Mononuclear cell (primary cell): ENCODE measurements at regions not wholly inside any gene's neighbourhood (a gene's known extent, or its start where the extent isn't known, plus 50 kb on each side); places are given as distances from the start of the nearest gene placed in this dataset.
"Not testable (repeated sequence)": the region's sequence is repeated elsewhere in the genome, so short reads cannot be mapped to it uniquely, and the experiment has no call there.

Experiments used
- H3K27me3 ChIP-seq: 2 replicates; pipeline ENCODE4 v1.6.0; 2011; ENCODE audit warnings: low read length, control low read depth; ENCODE audit not compliant: insufficient read depth
- H3K4me1 ChIP-seq: 2 replicates; pipeline ENCODE4 v1.5.1; 2011; ENCODE audit warnings: mild to moderate bottlenecking, low read length, control low read depth; ENCODE audit not compliant: insufficient read depth
- H3K4me3 ChIP-seq: 2 replicates; pipeline ENCODE4 v1.5.1; 2011; ENCODE audit warnings: mild to moderate bottlenecking, low read length, moderate library complexity
- H3K9me3 ChIP-seq: 2 replicates; pipeline ENCODE4 v1.5.1; 2011; ENCODE audit warnings: low read depth, mild to moderate bottlenecking, control low read depth, low read length

GRCh38 chr15:60278879-60279278 lies 118.9 kb downstream of the ANXA2 start:
- H3K9me3 ChIP-seq: peaks cover 16% of the 10 kb centered on the region
- peaks cover 5% of the 10 kb centered on the region for H3K27me3 ChIP-seq
- H3K4me3 ChIP-seq: no peak overlapping the region
- H3K4me1 ChIP-seq: no peaks in the 10 kb centered on the region

- Histone ChIP-seq H3K4me3 (no peak overlapping the region), H3K4me1 (no peaks in the 10 kb centered on the region), H3K27me3 (peaks cover 5% of the 10 kb centered on the region), H3K9me3 (peaks cover 11% of the 10 kb centered on the region)
Measured at GRCh38 chr15:60280259-60280658, 117.5 kb downstream of the ANXA2 start.

GRCh38 chr15:60283936-60284335 lies 113.8 kb downstream of the ANXA2 start:
- H3K4me1 ChIP-seq: no peaks in the 10 kb centered on the region
- H3K4me3 ChIP-seq: no peak overlapping the region
- no peaks in the 10 kb centered on the region for H3K27me3 ChIP-seq
- H3K9me3 ChIP-seq: no peaks in the 10 kb centered on the region

GRCh38 chr15:60295901-60296300 lies 101.9 kb downstream of the ANXA2 start:
- not testable (repeated sequence) for H3K9me3 ChIP-seq, H3K27me3 ChIP-seq, H3K4me3 ChIP-seq, H3K4me1 ChIP-seq

- no peaks in the 10 kb centered on the region for H3K4me1 ChIP-seq
Measured at GRCh38 chr15:60297047-60297446, 100.7 kb downstream of the ANXA2 start.

More at GRCh38 chr15:60297047-60297446, 100.7 kb downstream of the ANXA2 start:
- Histone ChIP-seq H3K4me3 (no peak overlapping the region), H3K27me3 (no peaks in the 10 kb centered on the region), H3K9me3 (no peaks in the 10 kb centered on the region)
